AG09319 (cell line): ENCODE measurements at regions not wholly inside any gene's neighbourhood (a gene's known extent, or its start where the extent isn't known, plus 50 kb on each side); places are given as distances from the start of the nearest gene placed in this dataset.

ENCODE experiments used
- DNase-seq: peaks from one replicate; pipeline ENCODE4 v3.0.0-alpha.2; 2010; ENCODE audit warnings: low read depth; ENCODE audit errors: extremely low read depth
- TF ChIP-seq, protein P1 (sequence below): IDR thresholded peaks from 2 replicates; pipeline ENCODE4 v1.5.1; 2011; ENCODE audit warnings: low read depth, mild to moderate bottlenecking, inconsistent platforms, low read length, moderate library complexity

DNA sequence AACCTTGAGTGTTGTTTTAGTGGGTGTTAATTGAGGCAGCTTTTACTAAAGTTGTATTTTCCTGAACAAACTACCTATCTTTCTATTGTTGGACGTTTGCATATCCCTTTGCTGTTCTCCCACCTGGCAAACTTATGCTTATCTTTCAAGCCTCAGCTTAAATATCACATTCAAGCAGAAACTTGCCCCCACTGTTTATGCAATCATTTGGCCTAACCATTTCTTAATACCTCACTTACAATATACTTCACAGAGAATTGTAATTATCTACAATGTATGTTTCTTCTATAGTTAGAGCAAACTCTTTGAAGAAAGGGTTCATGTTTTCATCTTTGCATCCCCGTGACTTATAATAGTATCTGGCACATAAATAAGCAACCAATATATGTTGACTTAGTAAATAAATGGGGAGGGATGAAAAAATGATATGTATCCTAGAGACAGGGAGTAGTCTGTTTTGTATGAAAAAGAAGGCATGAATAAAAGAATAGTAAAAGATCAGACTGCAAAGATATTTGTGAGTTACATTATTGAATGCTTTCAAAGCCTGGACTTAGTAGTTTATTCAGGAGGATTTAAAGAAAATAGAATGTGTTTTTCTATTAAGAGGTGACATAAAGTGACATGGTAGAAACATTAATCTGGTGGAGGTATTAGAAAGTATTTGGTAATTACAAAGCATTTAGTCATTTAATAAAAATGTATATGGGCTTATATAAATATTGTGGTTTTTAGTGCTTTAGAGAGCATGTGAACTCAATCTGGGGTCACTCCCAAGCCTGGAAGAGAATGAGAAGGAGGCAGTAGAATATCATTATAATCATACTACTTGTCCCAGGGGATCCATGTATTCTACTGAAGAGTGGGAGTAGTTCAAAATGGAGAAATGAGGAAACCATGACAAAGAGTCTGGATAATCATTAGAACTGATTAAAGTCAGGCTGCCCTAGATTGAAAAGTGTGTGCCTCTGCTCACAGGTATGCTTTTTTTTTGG is 60.0 kb upstream of the DCBLD2 start:
- peak; percentile 30 for DNase-seq

DNA sequence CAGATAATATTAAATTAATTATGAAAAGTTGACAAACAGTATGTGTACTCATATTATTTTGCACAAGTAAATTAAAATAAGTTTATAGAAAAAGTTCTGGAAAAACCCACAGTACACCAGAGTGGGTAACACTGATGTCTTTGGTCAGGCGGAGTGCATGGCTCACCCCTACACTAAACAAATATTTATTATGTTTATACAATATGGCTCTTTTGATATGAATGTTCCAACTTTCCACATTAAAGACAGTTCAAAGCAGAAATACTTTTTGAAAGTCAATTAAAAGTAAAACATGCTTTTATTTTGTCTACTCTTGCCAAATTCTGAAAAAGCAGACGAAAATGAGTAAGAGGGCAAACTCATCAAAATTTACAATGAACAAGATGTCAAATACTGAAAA is 56.2 kb upstream of the DCBLD2 start:
- TF ChIP-seq, protein P1, sequence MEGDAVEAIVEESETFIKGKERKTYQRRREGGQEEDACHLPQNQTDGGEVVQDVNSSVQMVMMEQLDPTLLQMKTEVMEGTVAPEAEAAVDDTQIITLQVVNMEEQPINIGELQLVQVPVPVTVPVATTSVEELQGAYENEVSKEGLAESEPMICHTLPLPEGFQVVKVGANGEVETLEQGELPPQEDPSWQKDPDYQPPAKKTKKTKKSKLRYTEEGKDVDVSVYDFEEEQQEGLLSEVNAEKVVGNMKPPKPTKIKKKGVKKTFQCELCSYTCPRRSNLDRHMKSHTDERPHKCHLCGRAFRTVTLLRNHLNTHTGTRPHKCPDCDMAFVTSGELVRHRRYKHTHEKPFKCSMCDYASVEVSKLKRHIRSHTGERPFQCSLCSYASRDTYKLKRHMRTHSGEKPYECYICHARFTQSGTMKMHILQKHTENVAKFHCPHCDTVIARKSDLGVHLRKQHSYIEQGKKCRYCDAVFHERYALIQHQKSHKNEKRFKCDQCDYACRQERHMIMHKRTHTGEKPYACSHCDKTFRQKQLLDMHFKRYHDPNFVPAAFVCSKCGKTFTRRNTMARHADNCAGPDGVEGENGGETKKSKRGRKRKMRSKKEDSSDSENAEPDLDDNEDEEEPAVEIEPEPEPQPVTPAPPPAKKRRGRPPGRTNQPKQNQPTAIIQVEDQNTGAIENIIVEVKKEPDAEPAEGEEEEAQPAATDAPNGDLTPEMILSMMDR = no peak
- DNase-seq = no peak

More for the DNA sequence above, 60.0 kb upstream of the DCBLD2 start:
- TF ChIP-seq, protein P1 = no peak

GRCh38 chr3:98956008-98956407 is 54.5 kb upstream of the DCBLD2 start:
- TF ChIP-seq, protein P1 = no peak
- no peak for DNase-seq

GRCh38 chr3:98954791-98955604 is 53.5 kb upstream of the DCBLD2 start:
- DNase-seq = no peak
- TF ChIP-seq, protein P1 = no peak

DNA sequence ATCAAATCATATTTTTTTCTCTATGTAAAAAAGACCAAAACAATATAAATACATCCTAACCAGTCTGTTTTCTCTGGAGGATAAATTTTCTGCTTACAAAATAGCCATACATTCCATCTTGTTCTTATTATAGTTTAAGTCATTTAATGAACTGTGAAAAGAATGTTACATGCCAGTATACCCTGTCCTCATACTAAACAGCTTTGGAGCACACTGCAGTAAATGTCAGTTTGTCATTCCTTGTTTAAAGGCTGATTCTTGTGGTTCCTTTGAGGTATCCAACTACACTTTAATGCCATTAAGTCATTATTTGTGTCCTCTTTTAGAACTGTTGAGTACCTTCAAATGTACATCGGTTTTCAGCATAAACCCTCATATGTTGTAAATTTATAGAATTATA is 52.7 kb upstream of the DCBLD2 start:
- TF ChIP-seq, protein P1 = no peak
- no peak for DNase-seq

DNA sequence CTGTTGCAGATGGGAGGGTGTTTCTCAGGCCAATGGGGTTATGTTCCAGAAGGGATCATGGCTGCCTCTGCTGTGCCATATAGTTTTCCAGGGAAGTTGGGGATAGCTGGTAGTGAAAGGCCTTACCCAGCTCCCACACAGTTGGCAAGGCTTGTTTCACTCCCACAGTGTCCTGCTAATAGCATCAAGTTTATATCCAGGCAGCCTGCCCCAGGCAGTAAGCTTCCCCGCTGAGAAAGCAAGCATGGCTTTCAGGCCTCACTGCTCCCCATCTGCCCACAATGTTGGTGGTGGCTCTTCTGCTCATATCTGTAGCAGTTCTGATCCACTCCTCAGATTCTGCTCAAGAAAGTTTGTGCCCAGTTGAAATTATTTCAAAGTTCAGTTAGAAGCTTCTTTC is 50.9 kb upstream of the DCBLD2 start:
- TF ChIP-seq, protein P1 = no peak
- DNase-seq = no peak
